HPDE6-E6E7 (cell line): ENCODE measurements at regions not wholly inside any gene's neighbourhood (a gene's known extent, or its start where the extent isn't known, plus 50 kb on each side); places are given as distances from the start of the nearest gene placed in this dataset.
A peak's percentile ranks its signal among the peaks of the same experiment; 100 is the strongest.

ENCODE experiments used
- DNase-seq: peaks from one replicate; pipeline ENCODE4 v3.0.0; 2011; ENCODE audit warnings: missing footprints; ENCODE audit errors: extremely low spot score

GRCh38 chr3:77868725-77869124 lies 828.8 kb downstream of the ROBO2 start:
- DNase-seq = no peak

- no peak for DNase-seq
Measured at GRCh38 chr3:77869423-77869822, 829.5 kb downstream of the ROBO2 start.

GRCh38 chr3:77871436-77871835 lies 831.5 kb downstream of the ROBO2 start:
- no peak for DNase-seq

- DNase-seq = no peak
Measured at GRCh38 chr3:77873598-77873997, 833.7 kb downstream of the ROBO2 start.

GRCh38 chr3:77885381-77885780 lies 845.5 kb downstream of the ROBO2 start:
- no peak for DNase-seq

- no peak for DNase-seq
Measured at GRCh38 chr3:77887611-77888010, 847.7 kb downstream of the ROBO2 start.

- no peak for DNase-seq
Measured at GRCh38 chr3:77889616-77890015, 849.7 kb downstream of the ROBO2 start.

GRCh38 chr3:77898621-77899020 lies 858.7 kb downstream of the ROBO2 start:
- DNase-seq = no peak

- no peak for DNase-seq
Measured at GRCh38 chr3:77902675-77903074, 862.8 kb downstream of the ROBO2 start.

- peak; percentile 49 for DNase-seq
Measured at GRCh38 chr3:77906102-77906709, 866.3 kb downstream of the ROBO2 start.

- DNase-seq = no peak
Measured at GRCh38 chr3:77913524-77914174, 873.8 kb downstream of the ROBO2 start.

GRCh38 chr3:77915336-77915735 lies 875.4 kb downstream of the ROBO2 start:
- DNase-seq = no peak

- no peak for DNase-seq
Measured at GRCh38 chr3:77917225-77917624, 877.3 kb downstream of the ROBO2 start.

- DNase-seq = no peak
Measured at GRCh38 chr3:77919244-77919643, 879.3 kb downstream of the ROBO2 start.

GRCh38 chr3:77931255-77932009 lies 891.5 kb downstream of the ROBO2 start:
- no peak for DNase-seq

- DNase-seq = no peak
Measured at GRCh38 chr3:77932926-77933325, 893.0 kb downstream of the ROBO2 start.

- DNase-seq = no peak
Measured at GRCh38 chr3:77933926-77934325, 894.0 kb downstream of the ROBO2 start.

GRCh38 chr3:77935418-77935817 lies 895.5 kb downstream of the ROBO2 start:
- peak; percentile 1 for DNase-seq

GRCh38 chr3:77939726-77940125 lies 899.8 kb downstream of the ROBO2 start:
- DNase-seq = no peak

GRCh38 chr3:77943598-77943997 lies 903.7 kb downstream of the ROBO2 start:
- no peak for DNase-seq

- DNase-seq = no peak
Measured at GRCh38 chr3:77945320-77945719, 905.4 kb downstream of the ROBO2 start.

GRCh38 chr3:77947671-77948070 lies 907.8 kb downstream of the ROBO2 start:
- DNase-seq = no peak

- no peak for DNase-seq
Measured at GRCh38 chr3:77967621-77968020, 927.7 kb downstream of the ROBO2 start.
